ENCODE measurements at regions not wholly inside any gene's neighbourhood (a gene's known extent, or its start where the extent isn't known, plus 50 kb on each side); places are given as distances from the start of the nearest gene placed in this dataset.
"Not testable (repeated sequence)": the region's sequence is repeated elsewhere in the genome, so short reads cannot be mapped to it uniquely, and the experiment has no call there.

- not testable (repeated sequence) for DNase-seq (ENCODE audit: low read depth in 3 of 3, low spot score in 1 of 3)
Observed at GRCh38 chr9:105022545-105022944, 94.6 kb upstream of the ABCA1 start.

GRCh38 chr9:105023788-105024187 is 95.8 kb upstream of the ABCA1 start:
- DNase-seq (ENCODE audit: low read depth in 3 of 3, low spot score in 1 of 3) = no peak

- no peak for DNase-seq (ENCODE audit: low read depth in 3 of 3, low spot score in 1 of 3)
Observed at GRCh38 chr9:105024529-105024928, 96.6 kb upstream of the ABCA1 start.

- DNase-seq (ENCODE audit: low read depth in 3 of 3, low spot score in 1 of 3) = no peak
Observed at GRCh38 chr9:105026451-105026850, 98.5 kb upstream of the ABCA1 start.

GRCh38 chr9:105027084-105027483 is 99.1 kb upstream of the ABCA1 start:
- no peak for DNase-seq (ENCODE audit: low read depth in 3 of 3, low spot score in 1 of 3)

GRCh38 chr9:105030285-105030684 is 102.3 kb upstream of the ABCA1 start:
- no peak for DNase-seq (ENCODE audit: low read depth in 3 of 3, low spot score in 1 of 3)

- no peak for DNase-seq (ENCODE audit: low read depth in 3 of 3, low spot score in 1 of 3)
Observed at GRCh38 chr9:105037139-105037538, 109.2 kb upstream of the ABCA1 start.

- DNase-seq (ENCODE audit: low read depth in 3 of 3, low spot score in 1 of 3) = no peak
Observed at GRCh38 chr9:105038051-105038450, 110.1 kb upstream of the ABCA1 start.

GRCh38 chr9:105039175-105039799 is 111.3 kb upstream of the ABCA1 start:
- no peak for DNase-seq (ENCODE audit: low read depth in 3 of 3, low spot score in 1 of 3)

GRCh38 chr9:105043370-105043936 is 115.5 kb upstream of the ABCA1 start:
- no peak for DNase-seq (ENCODE audit: low read depth in 3 of 3, low spot score in 1 of 3)

GRCh38 chr9:105044518-105044917 is 116.6 kb upstream of the ABCA1 start:
- no peak for DNase-seq (ENCODE audit: low read depth in 3 of 3, low spot score in 1 of 3)

GRCh38 chr9:105046907-105047741 is 119.2 kb upstream of the ABCA1 start:
- no peak for DNase-seq (ENCODE audit: low read depth in 3 of 3, low spot score in 1 of 3)

GRCh38 chr9:105047742-105048041 is 119.7 kb upstream of the ABCA1 start:
- DNase-seq (ENCODE audit: low read depth in 3 of 3, low spot score in 1 of 3) = no peak

GRCh38 chr9:105048331-105048730 is 120.4 kb upstream of the ABCA1 start:
- DNase-seq (ENCODE audit: low read depth in 3 of 3, low spot score in 1 of 3) = no peak

- DNase-seq (ENCODE audit: low read depth in 3 of 3, low spot score in 1 of 3) = no peak
Observed at GRCh38 chr9:105050296-105050695, 122.3 kb upstream of the ABCA1 start.

GRCh38 chr9:105051897-105052296 is 123.9 kb upstream of the ABCA1 start:
- no peak for DNase-seq (ENCODE audit: low read depth in 3 of 3, low spot score in 1 of 3)

- no peak for DNase-seq (ENCODE audit: low read depth in 3 of 3, low spot score in 1 of 3)
Observed at GRCh38 chr9:105052346-105052745, 124.4 kb upstream of the ABCA1 start.

- no peak for DNase-seq (ENCODE audit: low read depth in 3 of 3, low spot score in 1 of 3)
Observed at GRCh38 chr9:105053209-105053652, 125.3 kb upstream of the ABCA1 start.

GRCh38 chr9:105054491-105054890 is 126.5 kb upstream of the ABCA1 start:
- no peak for DNase-seq (ENCODE audit: low read depth in 3 of 3, low spot score in 1 of 3)

- DNase-seq (ENCODE audit: low read depth in 3 of 3, low spot score in 1 of 3) = no peak
Observed at GRCh38 chr9:105055917-105056316, 128.0 kb upstream of the ABCA1 start.

- no peak for DNase-seq (ENCODE audit: low read depth in 3 of 3, low spot score in 1 of 3)
Observed at GRCh38 chr9:105057551-105057950, 129.6 kb upstream of the ABCA1 start.

GRCh38 chr9:105059252-105059651 is 131.3 kb upstream of the ABCA1 start:
- no peak for DNase-seq (ENCODE audit: low read depth in 3 of 3, low spot score in 1 of 3)

All from stimulated activated CD4-positive, alpha-beta T cell treated with anti-CD3 and anti-CD28 coated beads, TNF-alpha, amount 100 ng/mL, for 1 hour (primary cell).